Renal cortical epithelial cell (primary cell): ENCODE measurements at regions not wholly inside any gene's neighbourhood (a gene's known extent, or its start where the extent isn't known, plus 50 kb on each side); places are given as distances from the start of the nearest gene placed in this dataset.

Source experiments
- DNase-seq: peaks from one replicate; pipeline ENCODE4 v3.0.0-alpha.2; 2011; ENCODE audit warnings: low read depth

DNA sequence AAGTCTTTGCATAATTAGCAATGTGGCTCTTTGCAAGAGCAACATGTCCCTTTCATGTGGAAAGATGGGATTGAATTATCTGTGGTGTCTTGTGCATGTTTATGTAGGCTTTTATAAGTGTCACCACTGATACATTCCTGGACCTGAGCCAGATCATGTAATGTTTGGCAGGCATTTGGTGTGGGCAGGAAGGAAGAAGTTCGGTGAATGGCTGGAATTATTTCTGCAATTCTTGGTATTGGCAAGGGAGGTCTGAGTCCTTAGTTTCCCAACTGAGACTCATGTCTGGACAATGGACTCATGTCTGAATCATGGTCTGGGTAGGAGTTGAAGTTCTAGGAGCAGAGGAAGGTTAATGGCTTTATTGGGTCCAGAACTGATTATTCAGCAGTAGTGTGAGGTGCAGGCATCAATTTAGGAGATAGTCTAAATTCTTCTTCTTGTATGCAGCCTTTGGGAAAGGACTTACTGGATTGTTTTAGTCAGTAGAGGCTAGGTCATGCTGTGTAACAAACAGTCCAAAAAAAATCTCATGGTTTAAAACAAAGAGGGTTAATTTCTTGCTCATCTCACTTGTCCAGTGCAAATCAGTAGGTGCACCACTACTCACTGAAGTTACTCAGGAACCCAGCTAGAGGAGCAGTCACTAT, 186.5 kb upstream of the LHX5 start:
- no peak for DNase-seq

GRCh38 chr12:113655919-113656318, 184.2 kb upstream of the LHX5 start:
- no peak for DNase-seq

GRCh38 chr12:113655479-113655878, 183.8 kb upstream of the LHX5 start:
- DNase-seq = no peak

- no peak for DNase-seq
Measured at GRCh38 chr12:113651662-113652061, 180.0 kb upstream of the LHX5 start.

GRCh38 chr12:113650476-113650875, 178.8 kb upstream of the LHX5 start:
- DNase-seq = no peak

DNA sequence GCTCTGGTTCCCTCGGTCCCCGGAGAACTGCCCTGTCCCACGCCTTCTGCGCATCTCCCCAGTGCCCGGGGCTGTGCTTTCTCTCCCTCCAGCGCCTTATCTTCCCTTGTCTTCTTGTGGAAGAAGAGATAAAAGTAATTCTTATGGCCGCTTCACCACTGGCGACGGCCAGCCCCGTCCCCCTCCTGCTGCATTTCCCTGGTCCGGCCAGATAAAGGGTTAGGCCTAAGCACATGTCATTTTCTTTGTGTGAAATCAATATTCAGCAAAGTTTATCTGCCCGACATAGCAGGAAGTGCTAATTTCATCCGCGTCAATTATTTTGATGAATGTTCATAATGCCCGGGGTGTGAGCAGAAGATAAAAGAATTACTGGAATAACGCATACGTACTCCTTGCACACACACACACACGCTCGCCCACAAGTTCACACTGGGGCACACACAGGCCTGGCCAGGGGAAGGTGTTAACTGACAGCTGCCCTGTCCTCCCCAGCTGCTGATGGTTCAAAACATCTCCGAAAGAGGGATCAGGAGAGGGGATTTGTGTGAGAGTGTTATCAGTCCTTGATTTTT, 177.7 kb upstream of the LHX5 start:
- no peak for DNase-seq

- DNase-seq = no peak
Measured at GRCh38 chr12:113647048-113647447, 175.4 kb upstream of the LHX5 start.

DNA sequence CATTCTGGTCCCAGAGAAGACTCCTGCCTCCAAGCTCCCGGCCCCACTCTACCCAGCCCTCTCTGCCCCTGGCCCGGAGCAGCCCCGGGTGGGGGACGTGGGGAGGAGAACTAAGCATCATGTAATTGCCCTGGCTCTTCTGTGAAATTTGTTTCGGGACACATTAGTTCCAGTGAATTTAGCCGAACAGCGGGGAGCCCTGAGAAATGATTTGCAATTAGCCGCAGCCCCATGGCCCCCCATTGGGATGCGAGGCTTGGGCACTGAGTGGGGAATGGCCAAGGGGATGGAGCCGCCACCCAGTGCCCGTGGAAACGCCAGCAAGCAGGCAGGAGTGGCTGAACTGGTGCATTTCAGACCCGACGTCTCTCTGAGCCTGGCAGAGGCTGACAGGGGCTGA, 173.9 kb upstream of the LHX5 start:
- no peak for DNase-seq

GRCh38 chr12:113645183-113645582, 173.5 kb upstream of the LHX5 start:
- no peak for DNase-seq

- no peak for DNase-seq
Measured at GRCh38 chr12:113643177-113643974, 171.7 kb upstream of the LHX5 start.

DNA sequence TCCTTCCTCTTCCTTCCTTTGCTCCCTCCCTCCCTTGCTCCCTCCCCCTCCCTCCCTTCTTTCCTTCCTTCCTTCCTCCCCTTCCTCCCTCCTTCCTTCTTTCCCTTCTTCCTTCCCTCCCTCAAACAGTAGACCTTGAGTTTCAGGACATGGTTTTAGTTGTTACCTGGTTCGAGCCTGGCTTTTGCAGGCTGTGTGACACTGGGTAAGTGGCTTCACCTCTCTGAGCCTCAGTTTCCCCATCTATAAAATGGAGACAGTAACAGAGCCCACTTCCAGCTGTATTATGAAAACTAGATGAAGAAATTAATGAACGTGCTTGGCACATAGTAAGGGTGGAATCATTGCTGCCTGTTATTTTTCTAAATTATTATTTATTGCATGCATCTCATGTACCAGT, 171.0 kb upstream of the LHX5 start:
- no peak for DNase-seq

GRCh38 chr12:113642216-113642615, 170.5 kb upstream of the LHX5 start:
- no peak for DNase-seq

- no peak for DNase-seq
Measured at GRCh38 chr12:113641426-113642030, 169.9 kb upstream of the LHX5 start.

- DNase-seq = no peak
Measured at GRCh38 chr12:113640837-113641236, 169.2 kb upstream of the LHX5 start.

- no peak for DNase-seq
Measured at GRCh38 chr12:113639474-113639873, 167.8 kb upstream of the LHX5 start.

DNA sequence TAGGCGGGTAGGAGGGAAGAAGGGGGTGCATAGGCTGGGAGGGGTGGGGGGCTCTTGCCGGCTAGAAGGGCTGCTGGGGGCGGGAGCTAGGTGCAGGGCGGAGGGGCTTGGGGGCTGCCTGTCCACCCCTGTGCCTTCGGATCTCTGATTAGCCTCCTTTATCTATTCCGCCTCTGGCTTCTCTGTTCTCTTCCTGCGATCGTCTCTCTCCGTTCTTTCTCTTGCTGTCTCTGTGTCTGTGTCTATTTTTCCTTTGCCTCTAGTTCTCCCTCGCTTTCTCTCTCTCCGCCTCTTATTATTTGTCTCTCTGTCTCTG, 166.7 kb upstream of the LHX5 start:
- no peak for DNase-seq

- no peak for DNase-seq
Measured at GRCh38 chr12:113634982-113635381, 163.3 kb upstream of the LHX5 start.

DNA sequence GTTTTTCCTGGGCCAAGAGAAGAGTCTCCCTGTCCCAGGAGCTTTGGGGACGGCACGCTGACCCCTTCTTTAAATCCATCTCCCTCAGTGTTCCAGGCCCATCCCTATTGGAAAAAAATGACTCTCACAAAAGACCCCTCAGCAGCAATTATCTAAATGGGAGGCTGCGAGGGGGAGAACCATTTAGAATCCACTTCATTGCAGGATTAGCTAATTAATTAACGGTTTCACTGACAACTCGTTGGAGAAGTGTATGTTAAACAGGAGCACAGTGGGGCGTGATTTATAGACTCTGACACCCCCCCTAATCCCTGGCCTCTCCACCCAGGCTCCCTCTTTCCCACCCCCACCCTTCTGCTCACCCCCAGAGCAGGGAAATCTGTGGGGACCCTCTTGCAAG, 162.8 kb upstream of the LHX5 start:
- no peak for DNase-seq

DNA sequence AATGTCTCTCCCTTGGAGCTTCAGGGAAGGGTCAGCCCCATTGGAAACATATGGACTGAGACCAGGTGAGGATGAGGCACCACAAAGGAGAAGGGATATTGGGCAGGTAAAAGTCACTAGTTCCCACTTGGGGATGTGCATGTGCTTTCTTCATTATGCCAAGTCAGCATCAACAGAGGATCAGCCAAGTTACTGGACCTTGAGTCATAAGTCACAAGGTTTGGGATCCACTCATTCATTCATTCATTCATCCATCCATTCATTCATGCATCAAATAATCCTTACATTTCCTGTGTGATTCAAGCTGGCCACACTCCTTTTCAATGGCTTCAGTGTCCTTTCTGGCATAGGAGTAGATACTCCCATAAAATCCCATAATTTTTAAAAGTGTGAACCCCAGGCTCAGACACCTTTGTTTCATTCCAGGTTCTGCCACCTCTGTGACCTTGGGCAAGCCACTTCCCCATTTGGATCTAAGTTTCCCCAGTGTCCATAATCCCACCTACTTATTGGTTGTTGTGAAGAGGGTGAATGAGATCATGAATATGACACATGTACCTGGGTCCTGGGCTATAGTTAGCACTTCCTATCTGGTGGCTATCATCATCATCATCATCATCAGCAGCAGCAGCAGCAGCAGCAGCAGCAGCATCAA, 162.1 kb upstream of the LHX5 start:
- no peak for DNase-seq

DNA sequence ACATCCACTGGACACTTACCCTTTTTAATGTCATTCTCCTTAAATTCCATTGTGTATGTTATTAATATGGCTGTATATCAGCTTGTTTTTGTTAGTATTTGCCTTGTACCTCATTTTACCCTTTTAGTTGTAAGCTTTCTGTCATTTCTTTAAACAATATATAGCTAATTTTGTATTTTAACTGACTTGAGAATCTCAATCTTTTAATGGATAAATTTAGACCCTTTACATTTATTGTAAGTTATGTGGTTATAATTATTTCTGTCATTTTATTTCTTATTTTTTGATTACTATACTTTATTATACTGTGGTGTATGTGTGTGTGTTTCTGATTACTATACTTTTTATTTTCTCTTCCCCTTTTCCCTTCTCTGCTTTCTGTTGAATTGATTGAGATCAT, 159.0 kb upstream of the LHX5 start:
- no peak for DNase-seq

DNA sequence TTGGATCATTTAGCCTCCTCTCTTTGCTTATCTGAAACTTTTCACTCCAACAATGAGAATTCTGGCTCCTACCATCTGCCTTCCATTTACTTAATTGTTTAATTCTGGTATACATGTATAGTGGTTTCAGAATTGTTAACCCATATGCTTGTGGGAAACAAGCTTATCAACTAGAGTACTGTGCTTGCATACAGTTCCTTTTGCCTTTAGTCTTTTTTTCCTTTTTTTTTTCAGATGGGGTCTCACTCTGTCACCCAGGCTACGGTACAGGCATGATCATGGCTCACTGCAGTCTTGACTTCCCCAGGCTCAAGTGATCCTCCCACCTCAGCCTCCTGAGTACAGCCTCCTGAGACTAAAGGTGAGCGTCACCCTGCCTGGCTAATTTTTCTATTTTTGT, 153.8 kb upstream of the LHX5 start:
- DNase-seq = no peak

GRCh38 chr12:113622410-113622809, 150.7 kb upstream of the LHX5 start:
- no peak for DNase-seq
